ENCODE measurements at regions not wholly inside any gene's neighbourhood (a gene's known extent, or its start where the extent isn't known, plus 50 kb on each side); places are given as distances from the start of the nearest gene placed in this dataset.

GRCh38 chr7:13602036-13602435 lies 387.4 kb downstream of the ETV1 start:
- no peaks in the 10 kb centered on the region for H4K20me1 ChIP-seq (ENCODE audit: insufficient read depth, low read length)
- H2AFZ ChIP-seq (ENCODE audit: low read length) = no peak overlapping the region
- ChIA-PET CTCF (ENCODE audit: unreplicated experiment) (no interaction called here), POLR2A (no interaction called here)
- H3K9me2 ChIP-seq (ENCODE audit: insufficient read depth, low read length) = no peaks in the 10 kb centered on the region
- no peak for TF ChIP-seq EZH2phosphoT487 (IDR thresholded peaks at IDR 0.05; ENCODE audit: borderline replicate concordance, low read depth, low read length)
- TF ChIP-seq, protein P1, sequence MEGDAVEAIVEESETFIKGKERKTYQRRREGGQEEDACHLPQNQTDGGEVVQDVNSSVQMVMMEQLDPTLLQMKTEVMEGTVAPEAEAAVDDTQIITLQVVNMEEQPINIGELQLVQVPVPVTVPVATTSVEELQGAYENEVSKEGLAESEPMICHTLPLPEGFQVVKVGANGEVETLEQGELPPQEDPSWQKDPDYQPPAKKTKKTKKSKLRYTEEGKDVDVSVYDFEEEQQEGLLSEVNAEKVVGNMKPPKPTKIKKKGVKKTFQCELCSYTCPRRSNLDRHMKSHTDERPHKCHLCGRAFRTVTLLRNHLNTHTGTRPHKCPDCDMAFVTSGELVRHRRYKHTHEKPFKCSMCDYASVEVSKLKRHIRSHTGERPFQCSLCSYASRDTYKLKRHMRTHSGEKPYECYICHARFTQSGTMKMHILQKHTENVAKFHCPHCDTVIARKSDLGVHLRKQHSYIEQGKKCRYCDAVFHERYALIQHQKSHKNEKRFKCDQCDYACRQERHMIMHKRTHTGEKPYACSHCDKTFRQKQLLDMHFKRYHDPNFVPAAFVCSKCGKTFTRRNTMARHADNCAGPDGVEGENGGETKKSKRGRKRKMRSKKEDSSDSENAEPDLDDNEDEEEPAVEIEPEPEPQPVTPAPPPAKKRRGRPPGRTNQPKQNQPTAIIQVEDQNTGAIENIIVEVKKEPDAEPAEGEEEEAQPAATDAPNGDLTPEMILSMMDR (conservative IDR thresholded peaks at IDR 0.05; ENCODE audit: low read length) = no peak
- no peak overlapping the region for H3K27ac ChIP-seq (ENCODE audit: low read depth, low read length, poor library complexity, severe bottlenecking)
- H3K4me3 ChIP-seq (ENCODE audit: low read depth, low read length, poor library complexity, severe bottlenecking) = no peak overlapping the region
- no TSS peak for BruUV-seq (replicated peaks)
- H3K9me3 ChIP-seq (ENCODE audit: low read length) = no peaks in the 10 kb centered on the region
- no peaks in the 10 kb centered on the region for H3K36me3 ChIP-seq (ENCODE audit: insufficient read depth, low read length)
- no peaks in the 10 kb centered on the region for H3K4me1 ChIP-seq (ENCODE audit: insufficient read depth, low read length, poor library complexity, severe bottlenecking)
- intact Hi-C loops (cut with micrococcal nuclease; ENCODE audit: unreplicated experiment) = no loop called here
- no peak for DNase-seq (ENCODE audit: low spot score)
- no peaks in the 10 kb centered on the region for H3K79me2 ChIP-seq (ENCODE audit: insufficient read depth, low read depth, low read length)
- no peak overlapping the region for H3K4me2 ChIP-seq (ENCODE audit: low read length)

DNA sequence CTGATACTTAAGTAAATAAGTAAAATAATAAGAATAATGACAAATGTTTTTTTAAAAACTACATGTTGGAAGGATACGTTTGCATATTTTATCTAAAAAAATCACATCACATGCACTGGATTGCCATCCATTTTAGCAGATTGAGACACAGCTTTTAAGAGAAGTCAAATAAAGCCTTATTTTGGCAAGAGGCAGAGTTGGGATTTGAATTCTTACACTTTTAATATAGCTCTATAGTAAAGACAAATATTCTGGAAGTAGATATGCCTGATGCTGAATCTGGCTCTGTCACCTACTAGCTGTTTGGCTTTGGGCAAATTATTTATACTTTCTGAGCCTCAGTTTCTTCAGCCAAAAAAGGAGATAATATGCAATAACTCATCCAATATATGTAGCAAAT lies 386.4 kb downstream of the ETV1 start:
- Histone ChIP-seq H3K4me1 (ENCODE audit: insufficient read depth, low read length, poor library complexity, severe bottlenecking) (no peaks in the 10 kb centered on the region), H3K27ac (ENCODE audit: low read depth, low read length, poor library complexity, severe bottlenecking) (no peak overlapping the region), H3K4me3 (ENCODE audit: low read depth, low read length, poor library complexity, severe bottlenecking) (no peak overlapping the region), H4K20me1 (ENCODE audit: insufficient read depth, low read length) (no peaks in the 10 kb centered on the region), H3K36me3 (ENCODE audit: insufficient read depth, low read length) (no peaks in the 10 kb centered on the region), H2AFZ (ENCODE audit: low read length) (no peak overlapping the region), H3K9me3 (ENCODE audit: low read length) (no peaks in the 10 kb centered on the region), H3K9me2 (ENCODE audit: insufficient read depth, low read length) (no peaks in the 10 kb centered on the region), H3K4me2 (ENCODE audit: low read length) (no peak overlapping the region), H3K79me2 (ENCODE audit: insufficient read depth, low read depth, low read length) (no peaks in the 10 kb centered on the region)
- DNase-seq (ENCODE audit: low spot score) = no peak
- ChIA-PET CTCF (ENCODE audit: unreplicated experiment) (no interaction called here), POLR2A (no interaction called here)
- TF ChIP-seq, protein P1 (conservative IDR thresholded peaks at IDR 0.05; ENCODE audit: low read length) = no peak
- TF ChIP-seq EZH2phosphoT487 (IDR thresholded peaks at IDR 0.05; ENCODE audit: borderline replicate concordance, low read depth, low read length) = no peak
- no TSS peak for BruUV-seq (replicated peaks)
- intact Hi-C loops (cut with micrococcal nuclease; ENCODE audit: unreplicated experiment) = no loop called here

GRCh38 chr7:13603661-13604060 lies 385.8 kb downstream of the ETV1 start:
- Histone ChIP-seq H3K36me3 (ENCODE audit: insufficient read depth, low read length) (no peaks in the 10 kb centered on the region), H3K9me2 (ENCODE audit: insufficient read depth, low read length) (no peaks in the 10 kb centered on the region), H3K79me2 (ENCODE audit: insufficient read depth, low read depth, low read length) (no peaks in the 10 kb centered on the region), H3K4me3 (ENCODE audit: low read depth, low read length, poor library complexity, severe bottlenecking) (no peak overlapping the region), H3K4me2 (ENCODE audit: low read length) (no peak overlapping the region), H4K20me1 (ENCODE audit: insufficient read depth, low read length) (no peaks in the 10 kb centered on the region), H3K9me3 (ENCODE audit: low read length) (no peaks in the 10 kb centered on the region), H3K27ac (ENCODE audit: low read depth, low read length, poor library complexity, severe bottlenecking) (no peak overlapping the region), H2AFZ (ENCODE audit: low read length) (no peak overlapping the region), H3K4me1 (ENCODE audit: insufficient read depth, low read length, poor library complexity, severe bottlenecking) (no peaks in the 10 kb centered on the region)
- DNase-seq (ENCODE audit: low spot score) = no peak
- ChIA-PET CTCF (ENCODE audit: unreplicated experiment) (no interaction called here), POLR2A (no interaction called here)
- no TSS peak for BruUV-seq (replicated peaks)
- intact Hi-C loops (cut with micrococcal nuclease; ENCODE audit: unreplicated experiment) = no loop called here
- no peak for TF ChIP-seq EZH2phosphoT487 (IDR thresholded peaks at IDR 0.05; ENCODE audit: borderline replicate concordance, low read depth, low read length)
- TF ChIP-seq, protein P1 (conservative IDR thresholded peaks at IDR 0.05; ENCODE audit: low read length) = no peak

Data from OCI-LY7 (cell line).